ENCODE measurements at regions not wholly inside any gene's neighbourhood (a gene's known extent, or its start where the extent isn't known, plus 50 kb on each side); places are given as distances from the start of the nearest gene placed in this dataset.
"Not testable (repeated sequence)": the region's sequence is repeated elsewhere in the genome, so short reads cannot be mapped to it uniquely, and the experiment has no call there.

DNA sequence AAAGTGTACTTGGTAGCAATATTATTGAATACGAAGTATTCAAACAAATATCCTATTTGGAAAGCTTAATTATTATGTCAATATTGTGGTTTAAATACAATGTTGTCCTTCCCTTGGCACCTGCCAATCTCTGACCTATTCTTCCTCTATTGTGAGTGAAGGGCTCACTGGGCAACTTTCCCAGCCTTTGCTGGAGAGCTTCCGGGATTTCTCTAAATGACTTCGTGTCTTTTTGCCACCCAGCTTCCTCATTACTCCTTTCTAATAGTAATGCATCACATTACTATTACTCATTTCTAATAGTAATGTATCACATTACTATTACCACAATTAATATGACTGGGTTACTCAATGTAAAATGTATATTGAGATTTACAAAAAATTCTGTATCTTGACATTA lies 880.6 kb downstream of the BRINP3 start:
- no peak for DNase-seq

DNA sequence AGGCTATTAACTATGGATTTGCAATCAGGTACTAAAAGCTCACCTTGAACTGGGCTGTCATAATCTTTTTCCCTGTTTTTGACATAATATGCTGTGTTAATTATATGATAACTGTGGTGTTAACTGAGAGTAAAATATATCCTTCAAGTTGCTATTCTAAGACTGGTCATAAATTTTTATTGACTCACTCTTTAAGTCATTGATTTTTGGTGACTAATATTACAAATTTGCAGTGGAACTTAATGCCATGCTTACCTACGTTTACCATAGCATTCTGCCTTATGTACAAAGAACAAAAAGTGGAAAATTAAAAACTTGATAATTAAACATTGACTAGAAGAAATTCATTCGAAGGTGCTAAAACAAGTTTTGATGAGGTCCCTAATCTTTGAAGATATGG lies 872.4 kb downstream of the BRINP3 start:
- no peak for DNase-seq

DNA sequence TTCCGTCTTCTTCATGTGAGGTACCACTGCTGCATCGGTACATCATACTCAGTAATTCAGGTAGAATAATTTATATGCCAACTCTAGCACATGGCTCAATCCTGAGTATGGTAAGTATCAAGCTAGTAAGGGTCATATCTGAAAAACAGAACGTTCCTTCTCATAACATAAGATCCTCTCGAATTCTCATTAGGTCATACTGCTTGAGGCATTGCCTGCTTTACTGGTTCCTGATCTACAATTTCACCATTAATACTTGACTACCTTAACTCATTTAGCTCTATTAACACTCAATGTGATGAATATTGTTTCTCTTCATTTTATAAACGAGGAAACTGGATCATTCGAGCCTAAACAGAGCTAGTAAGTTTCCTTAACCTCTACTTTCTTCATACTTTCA lies 871.6 kb downstream of the BRINP3 start:
- no peak for DNase-seq

DNA sequence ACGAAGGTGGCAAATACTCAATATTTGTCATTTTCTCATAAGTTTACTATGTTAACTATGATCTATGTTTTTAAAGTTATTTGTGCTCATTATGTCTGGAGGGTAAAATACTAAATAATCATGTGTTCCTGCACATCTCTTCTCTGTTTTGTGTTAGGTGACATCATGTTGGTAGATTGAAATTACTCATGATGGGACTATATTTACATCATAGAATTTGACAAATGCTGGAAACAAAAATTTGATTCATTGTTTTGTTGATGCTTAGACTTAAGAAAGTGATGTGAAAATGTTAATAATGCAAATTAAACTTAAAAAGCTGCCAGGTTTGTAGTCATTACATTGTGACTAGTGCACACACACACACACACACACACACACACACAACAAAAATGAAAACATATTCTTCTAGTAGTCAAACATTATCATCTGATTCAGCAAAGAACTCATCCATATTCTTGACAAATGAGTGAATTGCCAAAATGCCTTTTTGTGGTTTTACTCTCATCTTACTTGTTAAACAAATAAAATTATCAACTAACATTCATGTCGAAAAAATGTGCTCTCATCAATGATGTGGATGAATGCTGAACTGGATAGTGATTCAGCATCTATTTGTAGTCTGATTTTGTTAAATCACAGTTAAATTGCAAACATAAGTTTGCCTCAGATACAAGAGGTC lies 870.7 kb downstream of the BRINP3 start:
- no peak for DNase-seq

DNA sequence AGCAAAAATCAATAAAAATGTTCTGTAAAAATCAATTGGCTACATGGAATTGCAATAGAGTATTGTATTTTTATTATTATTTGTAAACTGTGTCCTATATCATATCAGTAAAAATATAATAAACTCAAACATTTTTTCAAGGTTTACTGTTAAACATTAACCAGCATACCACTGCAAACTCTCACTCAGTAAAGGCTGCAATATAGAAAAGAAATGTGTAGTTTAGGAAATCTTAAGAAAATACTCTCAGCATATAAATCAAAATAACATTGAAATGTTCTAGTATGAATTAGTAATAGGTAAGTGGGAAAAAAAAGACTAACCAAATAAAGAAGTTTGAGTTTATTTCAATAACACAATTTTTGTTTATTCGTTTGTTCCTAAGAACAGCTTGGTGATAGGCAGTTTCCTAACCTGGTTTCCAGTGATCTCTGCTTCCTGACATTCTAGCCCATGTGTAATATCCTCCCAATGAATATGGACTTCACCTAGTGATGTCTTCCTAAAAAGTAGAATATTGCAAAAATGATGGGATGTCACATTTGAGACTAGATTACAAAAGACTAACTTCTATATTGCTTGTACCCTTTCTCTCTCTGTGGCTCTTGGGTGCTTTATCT lies 870.1 kb downstream of the BRINP3 start:
- DNase-seq = no peak

DNA sequence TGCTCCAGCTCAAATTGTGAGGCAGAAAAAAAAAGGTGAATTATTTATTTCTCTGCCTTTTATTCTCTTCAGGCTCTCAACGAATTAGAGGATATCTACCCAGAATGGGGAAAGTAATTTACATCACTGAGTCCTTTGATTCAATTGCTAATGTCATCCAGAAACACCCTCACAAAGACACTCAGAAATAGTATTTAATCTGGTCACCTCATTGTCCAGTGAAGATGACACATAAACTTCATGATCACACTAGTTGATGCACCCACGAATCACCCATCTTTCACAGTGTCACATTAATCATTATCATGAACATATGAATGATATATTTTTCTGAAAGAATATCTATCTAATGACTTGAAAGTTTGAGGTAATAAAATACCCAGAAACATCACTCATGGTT lies 868.5 kb downstream of the BRINP3 start:
- DNase-seq = no peak

DNA sequence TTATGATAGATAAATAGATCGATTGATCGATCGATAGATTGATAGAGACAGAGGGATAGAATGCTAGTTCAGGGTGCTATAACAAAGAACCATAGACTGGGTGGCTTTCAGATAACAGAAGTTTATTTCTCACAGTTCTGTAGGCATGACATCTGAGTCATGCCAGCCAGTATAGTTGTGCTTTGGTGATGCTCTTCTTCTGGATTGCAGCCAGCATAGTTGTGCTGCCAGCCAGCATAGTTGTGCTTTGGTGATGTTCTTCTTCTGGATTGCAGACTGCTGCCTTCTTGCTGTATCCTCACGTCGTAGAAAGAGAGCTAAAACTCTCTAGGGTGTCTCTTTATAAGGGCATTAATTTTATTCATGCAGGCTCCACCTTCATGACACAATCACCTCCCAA lies 860.8 kb downstream of the BRINP3 start:
- DNase-seq = no peak

DNA sequence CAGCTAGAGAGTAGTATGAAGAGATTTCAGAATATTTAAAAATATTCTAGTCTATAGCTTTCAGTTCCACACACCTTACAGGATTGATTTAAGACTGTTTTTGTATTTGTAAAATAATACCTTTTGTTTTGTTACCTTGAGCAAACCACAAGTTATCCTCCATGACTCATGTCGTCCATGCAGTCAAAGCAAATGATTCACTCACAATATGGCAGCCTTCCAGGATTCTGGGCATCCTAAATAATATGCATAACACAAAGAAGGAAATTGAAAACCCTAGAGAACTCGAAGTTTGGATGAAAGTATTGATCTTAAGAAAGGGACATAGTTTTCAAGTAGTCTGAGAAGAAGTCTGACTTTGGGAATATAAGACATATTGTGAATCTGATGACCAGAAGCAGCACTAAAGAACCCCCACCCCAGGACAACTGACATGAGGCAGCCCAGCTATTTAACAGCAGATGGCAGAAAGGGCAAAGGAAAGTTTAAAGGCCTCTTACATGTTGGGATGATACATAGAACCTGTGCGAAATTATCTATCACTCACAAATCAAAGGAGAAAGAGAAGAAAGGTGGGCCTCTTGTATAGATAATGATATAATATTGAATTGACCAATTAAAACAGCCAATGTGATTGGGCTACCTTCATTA lies 857.9 kb downstream of the BRINP3 start:
- DNase-seq = no peak

DNA sequence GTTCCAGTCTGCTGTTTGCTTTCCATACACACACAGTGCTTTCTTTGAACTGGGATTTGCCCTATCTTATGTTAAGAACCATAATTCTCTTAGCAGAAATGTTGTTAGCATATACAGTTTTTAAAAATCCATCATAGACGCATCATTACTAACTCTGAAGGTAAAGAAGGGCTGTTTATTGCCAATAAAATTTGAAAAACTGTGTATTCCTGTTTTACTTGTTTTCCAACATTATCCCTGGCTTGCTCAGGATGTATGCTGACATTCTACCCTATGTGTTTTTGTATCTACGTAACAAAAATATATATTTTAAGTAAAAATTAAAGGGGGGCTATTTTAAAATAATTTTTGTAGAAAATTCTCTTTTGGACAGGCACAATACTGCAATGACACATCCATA lies 857.2 kb downstream of the BRINP3 start:
- DNase-seq = no peak

DNA sequence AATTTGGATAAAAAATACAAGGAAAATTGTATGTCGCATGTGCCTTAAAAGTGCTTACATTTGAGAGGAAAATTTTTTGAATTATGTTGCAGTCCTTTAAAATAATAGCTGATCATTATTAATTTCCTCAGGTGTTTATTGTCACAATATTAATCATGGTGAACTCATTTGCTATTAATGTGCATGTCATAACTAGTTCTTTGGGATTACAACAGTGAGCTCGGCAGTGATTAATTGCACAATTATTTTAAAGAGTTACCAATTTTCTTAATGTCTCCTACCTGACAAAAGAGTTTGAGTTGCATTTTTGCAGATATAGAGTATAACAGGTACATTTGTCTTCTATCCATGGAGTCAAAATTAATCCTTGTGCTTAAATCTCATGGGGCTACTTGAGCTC lies 854.3 kb downstream of the BRINP3 start:
- DNase-seq = no peak

DNA sequence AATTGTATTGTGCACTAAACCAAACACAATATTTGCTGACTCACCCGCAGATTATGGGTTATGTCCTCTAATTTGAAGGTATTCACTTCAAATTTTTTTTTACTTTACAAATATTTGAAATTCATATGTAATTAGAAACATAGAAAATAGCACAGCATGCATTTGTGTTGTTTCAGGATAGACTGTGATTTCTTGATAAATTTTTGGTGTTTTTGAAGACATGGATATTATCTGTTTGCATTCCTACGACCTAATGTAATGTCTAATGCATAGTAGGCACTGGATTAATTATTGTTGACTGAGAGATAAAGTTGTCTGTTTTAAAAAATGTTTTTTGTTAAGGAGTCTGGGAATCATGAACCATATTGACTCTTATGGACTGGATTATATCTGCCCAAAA lies 850.2 kb downstream of the BRINP3 start:
- DNase-seq = no peak

DNA sequence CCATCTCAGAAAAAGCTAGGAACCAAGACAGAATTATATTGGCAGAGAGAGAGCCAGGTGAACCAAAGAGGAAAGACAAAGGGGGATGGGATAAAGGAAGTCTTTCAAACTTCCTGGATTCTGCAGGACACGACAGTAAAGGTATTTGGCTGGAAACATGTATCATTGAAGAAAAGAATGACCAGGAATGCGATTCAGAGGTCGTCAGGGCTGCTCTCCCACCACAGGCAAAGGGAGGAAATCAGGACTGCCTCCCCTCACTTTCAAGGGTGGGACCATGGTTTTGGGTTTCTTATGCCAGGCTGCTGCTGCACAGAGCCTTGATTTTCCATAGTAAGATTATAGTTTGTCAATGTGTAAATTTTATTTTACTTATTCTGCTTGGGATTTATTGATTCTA lies 848.8 kb downstream of the BRINP3 start:
- DNase-seq = no peak

DNA sequence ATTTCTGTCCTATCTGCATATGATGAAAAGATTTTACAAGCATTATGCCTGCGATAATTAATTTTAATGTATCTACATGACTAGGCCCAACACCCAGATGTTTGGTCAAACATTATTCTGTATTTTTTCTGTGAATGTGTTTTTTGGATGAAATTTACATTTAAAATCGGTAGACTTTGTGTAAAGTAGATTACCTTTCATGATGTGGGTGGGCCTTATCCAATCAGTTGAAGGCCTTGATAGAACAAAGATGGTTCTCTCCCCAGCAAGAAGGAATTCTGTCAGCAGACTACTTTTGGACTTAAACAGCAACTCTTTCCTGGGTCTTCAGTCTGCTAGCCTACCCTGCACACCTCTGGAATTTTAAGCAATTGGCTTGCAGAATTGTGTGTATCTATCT lies 844.0 kb downstream of the BRINP3 start:
- DNase-seq = no peak

DNA sequence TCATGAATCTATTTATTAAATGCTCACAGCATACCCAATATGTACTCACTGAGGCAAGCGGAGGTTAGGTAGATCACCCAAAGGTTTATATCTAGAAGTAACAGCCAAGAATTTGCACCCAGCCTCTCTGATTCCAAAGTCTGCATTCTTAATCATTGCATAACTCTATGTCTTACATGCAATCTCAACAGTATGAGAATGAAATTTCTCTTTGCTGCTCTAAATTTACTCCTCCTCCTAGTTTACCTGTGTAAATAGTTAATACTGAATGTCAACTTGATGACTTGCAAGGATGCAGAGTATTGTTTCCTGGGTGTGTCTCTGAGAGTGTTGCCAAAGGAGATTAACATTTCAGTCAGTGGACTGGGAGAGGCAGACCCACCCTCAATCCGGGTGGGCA lies 840.6 kb downstream of the BRINP3 start:
- DNase-seq = no peak

DNA sequence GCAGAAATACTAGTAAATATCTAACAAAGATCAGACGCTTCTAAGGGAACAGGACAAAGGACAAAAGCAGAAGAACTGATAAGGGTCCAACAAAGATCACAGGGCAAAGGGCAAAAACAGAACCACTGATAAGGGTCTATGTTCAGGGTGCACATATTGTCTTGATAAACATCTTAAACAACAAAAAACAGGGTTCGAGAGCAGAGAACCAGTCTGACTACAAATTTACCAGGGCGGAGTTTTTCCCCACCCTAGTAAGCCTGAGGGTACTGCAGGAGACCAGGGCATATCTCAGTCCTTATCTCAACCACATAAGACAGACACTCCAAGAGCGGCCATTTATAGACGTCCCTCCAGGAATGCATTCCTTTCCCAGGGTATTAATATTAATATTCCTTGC lies 833.5 kb downstream of the BRINP3 start:
- not testable (repeated sequence) for DNase-seq

DNA sequence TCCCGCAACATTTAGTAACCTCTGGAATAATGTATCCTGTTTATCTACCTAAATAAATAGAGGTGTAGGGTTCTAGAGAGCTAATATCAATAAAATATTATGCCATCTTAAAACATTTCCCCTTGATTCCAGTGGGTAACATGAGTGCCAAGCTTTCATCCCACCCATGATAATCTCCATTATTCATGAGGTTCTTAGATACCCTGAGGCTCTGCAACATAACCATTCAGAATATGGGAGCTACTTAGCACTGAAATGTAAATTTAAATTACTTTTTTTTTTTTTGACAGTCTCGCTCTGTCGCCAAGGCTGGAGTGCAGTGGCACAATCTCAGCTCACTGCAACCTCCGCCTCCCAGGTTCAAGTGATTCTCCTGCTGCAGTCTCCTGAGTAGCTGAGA lies 832.7 kb downstream of the BRINP3 start:
- DNase-seq = no peak

DNA sequence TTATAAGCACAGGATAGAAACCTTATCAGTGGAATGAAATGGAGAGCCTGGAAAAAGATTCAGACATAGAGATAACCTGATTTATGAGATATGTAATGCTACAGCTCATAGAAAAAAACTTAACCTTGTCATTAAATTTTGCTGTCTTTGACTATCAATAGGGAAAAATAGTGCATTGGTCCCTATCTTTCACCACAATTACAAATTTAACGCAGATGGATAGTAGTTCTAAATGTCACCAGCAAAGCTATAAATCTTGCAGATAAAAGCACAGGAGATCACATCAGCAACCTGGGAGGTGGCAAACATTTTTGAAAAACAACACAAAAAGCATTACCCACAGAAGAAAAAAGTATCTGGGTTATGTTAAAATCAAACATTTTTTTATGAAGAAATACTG lies 831.6 kb downstream of the BRINP3 start:
- DNase-seq = no peak

DNA sequence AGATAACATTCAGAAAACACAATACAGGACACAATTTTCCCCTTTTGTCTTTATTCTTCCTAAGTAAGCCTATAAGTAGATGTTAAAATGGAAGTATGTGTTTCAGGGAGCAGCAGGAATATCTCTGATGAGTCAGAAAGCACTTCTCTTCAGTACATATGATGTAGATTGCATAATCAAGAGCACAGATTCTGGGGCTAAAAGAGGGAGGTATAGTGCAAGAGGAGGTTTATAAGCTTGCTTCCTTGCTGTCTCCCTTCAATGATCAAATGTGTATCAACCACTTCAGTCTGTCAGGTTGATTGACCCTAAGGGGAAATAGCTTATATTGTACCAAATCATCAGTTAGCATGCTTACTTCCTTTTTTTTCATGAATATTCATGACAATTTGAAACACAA lies 822.8 kb downstream of the BRINP3 start:
- no peak for DNase-seq

DNA sequence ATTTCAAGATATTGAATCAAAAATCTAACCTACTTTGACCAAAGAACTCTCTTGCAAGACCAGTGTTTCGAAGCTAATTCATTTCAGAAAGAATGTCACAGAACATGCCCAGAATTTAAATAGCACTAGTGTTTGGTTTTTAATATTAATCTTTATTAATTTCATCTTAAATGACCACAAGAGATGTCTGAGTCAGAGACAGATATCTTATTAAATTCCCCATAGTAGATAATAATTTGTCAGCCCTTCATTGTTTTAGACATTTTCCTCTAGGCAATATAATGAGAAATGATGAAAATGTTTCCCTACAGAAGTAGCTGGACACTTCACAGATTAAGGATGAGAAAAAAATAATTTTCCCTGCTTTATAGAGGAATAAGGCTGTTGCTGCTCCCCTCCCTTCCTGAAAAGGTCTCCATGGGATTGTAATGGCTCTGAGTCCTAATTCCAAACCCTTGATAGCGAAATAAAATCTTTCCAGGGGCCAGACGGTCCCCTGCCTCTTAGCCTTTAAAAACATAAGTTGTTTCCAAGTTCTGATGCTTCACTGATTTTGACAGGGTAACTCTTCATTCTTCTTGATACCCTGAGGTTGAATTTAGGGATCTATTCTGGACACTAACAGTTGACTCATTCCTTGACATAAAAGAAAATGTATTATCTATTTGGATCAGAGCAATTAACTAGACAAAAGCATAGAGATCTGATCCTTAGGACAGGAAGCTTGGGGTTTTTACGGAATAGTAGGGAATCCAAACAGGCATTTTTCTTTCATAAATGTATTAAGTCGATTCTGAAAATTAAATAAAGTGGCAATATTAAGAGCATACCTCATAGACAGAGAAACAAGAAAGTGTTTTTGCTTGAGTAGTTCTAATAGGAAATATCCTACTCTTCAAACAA lies 820.8 kb downstream of the BRINP3 start:
- DNase-seq = no peak

DNA sequence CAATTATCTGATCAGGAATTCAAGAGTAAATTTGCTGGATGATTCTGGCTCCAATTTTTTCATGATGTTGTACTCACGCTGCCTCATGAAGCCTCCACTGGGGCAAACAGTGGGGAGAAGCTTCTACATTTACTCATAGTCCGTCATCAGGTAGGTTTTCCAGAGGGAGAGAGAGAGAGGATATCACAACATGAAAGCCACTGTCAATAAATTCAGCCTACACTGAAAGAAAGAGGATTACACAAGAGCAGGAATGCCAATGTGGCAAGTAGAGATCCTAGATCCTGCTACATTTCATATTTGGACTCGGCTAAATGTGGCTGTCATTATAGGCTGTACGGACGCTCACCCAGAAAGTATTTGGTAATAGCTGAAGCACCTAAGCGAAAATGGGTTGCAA lies 819.9 kb downstream of the BRINP3 start:
- DNase-seq = no peak

DNA sequence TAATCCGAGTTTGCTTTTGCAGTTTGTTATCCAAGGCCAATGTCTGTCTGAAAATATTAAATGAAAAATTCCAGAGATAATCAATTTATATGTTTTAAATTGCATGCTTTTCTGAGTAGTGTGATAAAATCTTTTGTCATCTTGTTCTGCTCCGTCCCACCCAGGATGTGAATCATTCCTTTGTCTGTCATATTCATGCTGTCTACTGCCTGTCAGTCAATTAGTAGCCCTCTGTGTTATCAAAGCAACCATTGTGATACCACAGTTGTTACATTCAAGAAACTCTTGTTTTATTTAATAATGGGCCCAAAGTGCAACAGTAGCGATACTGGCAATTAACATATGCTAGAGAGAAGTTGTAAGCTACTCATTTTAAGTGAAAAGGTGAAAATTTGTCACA lies 819.3 kb downstream of the BRINP3 start:
- DNase-seq = no peak

DNA sequence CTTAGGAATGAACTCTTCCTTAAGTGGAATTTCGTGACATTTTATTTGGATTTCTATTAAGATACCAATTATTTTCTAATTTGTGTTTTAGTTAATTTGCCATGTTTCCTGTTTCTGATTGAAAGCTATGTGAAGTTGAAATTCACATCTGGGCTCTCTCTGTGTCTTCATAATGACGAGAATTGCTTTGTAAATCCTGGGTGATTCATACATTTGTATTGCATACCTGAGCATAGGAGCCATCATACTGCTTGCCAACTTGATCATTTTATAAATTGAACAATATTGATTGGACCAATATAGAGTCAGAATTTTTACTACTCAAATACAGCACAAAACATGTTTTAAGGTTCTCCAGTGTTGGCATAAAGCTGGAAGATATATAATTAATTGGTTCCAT lies 817.9 kb downstream of the BRINP3 start:
- no peak for DNase-seq

DNA sequence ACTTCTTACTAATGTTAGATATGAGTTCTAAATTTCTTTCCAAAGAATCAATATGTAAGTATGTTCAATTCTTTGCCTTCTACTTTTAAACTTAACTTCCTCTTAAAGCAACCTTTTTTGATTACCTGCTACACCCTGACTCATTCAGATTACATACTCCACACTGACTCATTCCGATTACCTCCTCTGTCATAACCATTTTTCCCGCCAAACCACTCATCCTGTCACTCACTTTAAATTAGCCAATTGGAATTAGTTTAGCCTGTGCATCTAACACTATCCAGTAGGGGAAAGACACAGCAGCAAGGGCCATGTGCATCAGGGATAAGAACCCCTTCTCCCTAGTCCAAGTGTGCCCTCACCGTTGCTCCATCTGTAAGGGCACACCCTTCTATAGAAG lies 815.5 kb downstream of the BRINP3 start:
- DNase-seq = no peak

All from left kidney (tissue), 1 donor.